AG20443 (cell line): ENCODE measurements at regions not wholly inside any gene's neighbourhood (a gene's known extent, or its start where the extent isn't known, plus 50 kb on each side); places are given as distances from the start of the nearest gene placed in this dataset.
A peak's percentile ranks its signal among the peaks of the same experiment; 100 is the strongest.
"Not testable (repeated sequence)": the region's sequence is repeated elsewhere in the genome, so short reads cannot be mapped to it uniquely, and the experiment has no call there.

Experiments used
- DNase-seq: peaks from one replicate; pipeline ENCODE4 v3.0.0; 2012; ENCODE audit warnings: low spot score, mixed read lengths

DNA sequence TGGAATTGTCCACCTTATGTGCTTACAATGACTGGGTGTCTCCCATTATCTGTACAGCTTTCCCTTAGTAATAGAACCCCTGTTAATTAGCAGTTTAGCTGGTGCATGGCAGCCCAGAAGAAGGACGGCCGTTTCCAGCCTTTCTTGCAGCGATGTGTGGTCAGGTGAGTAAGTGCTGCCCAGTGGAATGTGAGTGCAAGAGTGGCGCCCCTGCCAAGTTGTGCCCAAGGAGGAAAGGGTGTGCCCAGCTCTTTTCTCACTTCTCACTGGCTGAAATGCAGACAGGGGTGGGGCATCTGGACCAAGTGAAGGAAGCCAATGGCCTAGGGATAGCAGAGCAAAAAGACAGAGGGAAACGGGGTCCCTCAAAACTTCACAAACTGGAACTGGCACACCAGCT lies 296.8 kb downstream of the PREX1 start:
- no peak for DNase-seq

- DNase-seq, result no peak
Measured at GRCh38 chr20:48528346-48528745, 299.5 kb downstream of the PREX1 start.

DNA sequence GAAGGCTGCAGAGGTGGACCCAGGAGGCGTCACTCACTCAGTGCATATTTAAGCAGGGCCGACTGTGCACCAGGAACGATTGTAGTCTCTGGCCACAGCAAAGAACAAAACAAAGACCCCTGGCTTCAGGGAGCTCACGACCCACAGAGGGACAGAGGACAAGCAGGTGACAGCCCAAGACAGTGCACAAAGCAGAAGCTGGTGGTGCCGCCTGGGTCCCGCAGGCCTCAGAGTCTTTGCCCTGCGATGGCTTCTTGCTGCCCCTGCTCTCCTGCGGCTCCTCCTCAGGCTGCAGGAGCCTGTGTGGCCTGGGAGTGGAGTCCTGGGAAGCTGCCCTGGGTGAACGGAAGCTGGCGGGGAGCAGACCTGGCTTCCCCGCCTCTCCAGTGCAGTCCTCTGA lies 300.0 kb downstream of the PREX1 start:
- no peak for DNase-seq

- no peak for DNase-seq
Measured at GRCh38 chr20:48526936-48527335, 300.9 kb downstream of the PREX1 start.

DNA sequence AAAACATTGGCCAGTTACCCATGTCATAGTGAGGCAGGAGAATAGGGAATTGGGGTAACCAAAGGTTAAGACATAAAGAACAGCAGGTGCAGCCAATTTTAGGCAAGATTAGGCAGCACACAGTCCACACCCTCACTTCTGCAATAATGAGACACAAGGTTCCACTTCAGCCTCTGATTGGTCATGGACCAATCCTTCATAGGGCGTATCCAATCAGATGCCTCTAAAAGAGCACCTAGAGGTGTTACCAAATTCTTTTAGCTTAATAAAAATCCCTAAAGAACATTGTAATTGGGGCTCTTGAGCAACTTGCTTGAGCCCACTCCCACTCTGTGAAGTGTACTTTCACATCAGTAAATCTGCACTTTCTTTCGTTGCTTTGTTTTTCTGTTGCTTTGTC lies 302.4 kb downstream of the PREX1 start:
- no peak for DNase-seq

DNA sequence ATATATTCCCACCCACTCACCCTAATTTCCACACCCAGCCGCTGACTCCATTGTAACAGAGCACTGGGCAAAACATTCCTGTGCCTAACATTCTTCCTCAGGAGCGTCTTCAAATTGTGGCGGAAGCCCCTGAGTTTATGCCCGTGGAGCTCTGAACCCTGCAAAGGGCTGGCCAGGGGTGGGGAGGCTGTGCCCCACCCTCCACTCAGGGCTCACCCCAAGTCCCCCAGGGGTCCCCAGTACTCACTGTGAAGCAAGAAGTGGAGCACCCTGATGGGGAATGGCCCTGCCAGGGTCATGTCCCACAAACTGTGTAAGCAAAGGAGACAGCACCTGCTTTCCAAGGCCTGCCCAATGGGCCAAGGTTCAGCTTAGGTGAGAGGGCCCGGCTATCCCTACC lies 303.2 kb downstream of the PREX1 start:
- no peak for DNase-seq

- peak; percentile 72 for DNase-seq
Measured at GRCh38 chr20:48523191-48523995, 304.4 kb downstream of the PREX1 start.

DNA sequence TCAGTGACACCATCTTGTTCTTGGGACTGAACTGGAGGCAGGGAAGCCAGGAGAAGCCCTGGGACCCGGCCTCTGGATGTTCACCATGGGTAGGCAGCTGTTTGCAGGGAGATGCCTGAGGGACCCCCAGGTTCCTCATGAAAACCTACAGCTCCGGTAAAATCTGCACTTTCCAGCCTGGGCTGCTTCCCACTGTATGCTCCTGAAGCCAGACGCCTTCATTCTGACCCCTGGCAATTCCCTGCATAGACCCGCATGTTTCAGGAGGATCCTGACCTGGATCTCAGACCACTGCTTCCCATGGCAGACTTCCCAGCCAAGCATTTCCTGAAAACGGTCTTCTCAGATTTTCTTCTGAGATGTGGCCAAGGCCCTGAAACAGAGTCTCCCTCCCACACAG lies 306.7 kb downstream of the PREX1 start:
- no peak for DNase-seq

- not testable (repeated sequence) for DNase-seq
Measured at GRCh38 chr20:48516196-48516595, 311.6 kb downstream of the PREX1 start.

GRCh38 chr20:48514577-48514976 lies 313.2 kb downstream of the PREX1 start:
- DNase-seq, result not testable (repeated sequence)

DNA sequence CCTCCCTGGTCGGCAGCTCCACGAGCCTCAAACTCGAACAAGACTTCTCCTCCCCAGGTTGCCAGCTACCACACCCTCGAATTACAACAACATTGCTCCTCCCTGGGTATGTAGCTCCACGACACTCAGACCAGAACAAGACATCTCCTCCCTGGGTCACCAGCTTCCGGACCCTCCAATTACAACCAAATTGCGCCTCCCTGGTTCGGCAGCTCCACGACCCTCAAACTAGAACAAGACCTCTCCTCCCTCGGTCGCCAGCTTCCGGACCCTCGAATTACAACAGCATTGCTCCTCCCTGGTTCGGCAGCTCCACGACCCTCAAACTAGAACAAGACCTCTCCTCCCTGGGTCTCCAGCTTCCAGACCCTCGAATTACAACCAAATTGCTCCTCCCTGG lies 315.3 kb downstream of the PREX1 start:
- DNase-seq, result not testable (repeated sequence)

DNA sequence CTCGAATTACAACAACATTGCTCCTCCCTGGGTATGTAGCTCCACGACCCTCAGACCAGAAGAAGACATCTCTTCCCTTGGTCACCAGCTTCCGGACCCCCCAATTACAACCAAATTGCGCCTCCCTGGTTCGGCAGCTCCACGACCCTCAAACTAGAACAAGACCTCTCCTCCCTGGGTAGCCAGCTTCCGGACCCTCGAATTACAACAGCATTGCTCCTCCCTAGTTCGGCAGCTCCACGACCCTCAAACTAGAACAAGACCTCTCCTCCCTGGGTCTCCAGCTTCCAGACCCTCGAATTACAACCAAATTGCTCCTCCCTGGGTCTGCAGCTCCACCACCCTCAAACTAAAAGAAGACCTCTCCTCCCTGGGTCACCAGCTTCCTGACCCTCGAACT lies 322.7 kb downstream of the PREX1 start:
- not testable (repeated sequence) for DNase-seq

DNA sequence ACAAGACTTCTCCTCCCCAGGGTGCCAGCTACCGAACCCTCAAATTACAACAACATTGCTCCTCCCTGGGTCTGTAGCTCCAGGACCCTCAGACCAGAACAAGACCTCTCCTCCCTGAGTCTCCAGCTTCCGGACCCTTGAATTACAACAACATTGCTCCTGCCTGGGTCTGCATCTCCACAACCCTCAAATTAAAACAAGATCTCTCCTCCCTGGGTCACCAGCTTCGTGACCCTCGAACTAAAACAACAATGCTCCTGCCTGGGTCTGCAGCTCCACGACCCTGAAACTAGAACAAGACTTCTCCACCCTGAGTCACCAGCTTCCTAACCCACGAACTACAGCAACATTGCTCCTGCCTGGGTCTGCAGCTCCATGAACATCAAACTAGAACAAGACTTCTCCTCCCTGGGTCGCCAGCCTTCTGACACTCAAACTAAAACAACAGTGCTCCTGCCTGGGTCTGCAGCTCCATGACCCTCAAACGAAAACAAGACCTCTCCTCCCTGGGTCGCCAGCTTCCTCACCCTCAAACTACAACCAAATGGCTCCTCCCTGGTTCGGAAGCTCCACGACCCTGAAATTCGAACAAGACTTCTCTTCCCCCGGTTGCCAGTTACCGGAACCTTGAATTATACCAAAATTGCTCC lies 324.5 kb downstream of the PREX1 start:
- DNase-seq, result no peak

DNA sequence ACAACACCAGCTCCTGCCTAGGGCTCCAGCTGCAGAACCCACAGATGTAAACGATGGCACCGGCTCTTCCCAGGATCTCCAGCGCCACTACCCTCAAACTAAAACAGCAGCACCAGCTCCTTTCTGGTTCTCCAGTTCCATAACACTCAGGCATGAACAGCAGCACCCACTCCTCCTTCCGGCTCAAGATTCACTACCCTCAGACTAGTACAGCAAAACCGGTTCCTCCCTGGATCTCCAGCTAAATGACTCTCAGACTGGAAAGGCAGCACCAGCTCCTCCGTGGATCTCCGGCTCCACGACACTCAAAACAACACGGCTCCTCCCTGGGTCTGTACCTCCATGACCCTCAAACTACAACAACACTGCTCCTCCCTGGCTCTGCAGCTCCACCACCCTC lies 325.0 kb downstream of the PREX1 start:
- no peak for DNase-seq

GRCh38 chr20:48502016-48502415 lies 325.8 kb downstream of the PREX1 start:
- DNase-seq, result no peak

GRCh38 chr20:48500900-48501299 lies 326.9 kb downstream of the PREX1 start:
- DNase-seq, result not testable (repeated sequence)

DNA sequence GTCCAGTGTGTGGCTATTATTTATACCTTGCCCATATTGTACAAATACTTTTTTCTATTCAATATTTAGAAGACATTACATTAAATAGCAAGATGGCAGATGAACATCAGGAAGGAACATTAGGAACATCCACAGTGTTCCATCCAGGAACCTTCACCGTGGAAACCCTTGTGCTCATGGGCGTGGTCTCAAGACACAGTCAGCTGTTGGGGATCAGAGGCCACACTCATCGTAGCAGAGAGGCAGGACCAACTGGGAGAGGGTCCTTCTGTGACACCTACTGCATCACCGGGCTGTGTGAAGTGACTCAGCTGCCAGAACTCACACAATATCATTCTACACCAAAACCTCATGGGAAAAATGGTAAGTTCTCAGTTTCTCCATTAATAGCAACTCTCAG lies 328.9 kb downstream of the PREX1 start:
- DNase-seq, result not testable (repeated sequence)

DNA sequence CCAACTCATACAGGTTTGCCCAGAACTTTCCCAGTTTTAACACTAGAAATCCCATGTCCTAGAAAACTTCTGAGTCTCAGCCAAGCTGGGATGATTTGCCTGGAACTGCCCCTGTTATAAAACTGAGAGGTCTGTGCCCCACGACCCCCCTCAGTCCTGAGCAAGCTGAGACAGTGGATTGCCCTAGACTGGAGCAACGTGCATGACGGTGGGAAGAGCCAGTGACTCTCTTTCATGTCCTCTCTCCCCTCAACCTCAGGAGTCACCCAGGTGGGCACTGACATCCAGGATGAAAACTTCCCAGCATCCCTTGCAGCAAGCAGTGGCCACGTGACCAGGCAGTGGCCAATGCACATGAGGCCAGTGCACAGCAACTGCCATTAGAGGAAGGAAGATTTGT lies 329.7 kb downstream of the PREX1 start:
- not testable (repeated sequence) for DNase-seq

DNA sequence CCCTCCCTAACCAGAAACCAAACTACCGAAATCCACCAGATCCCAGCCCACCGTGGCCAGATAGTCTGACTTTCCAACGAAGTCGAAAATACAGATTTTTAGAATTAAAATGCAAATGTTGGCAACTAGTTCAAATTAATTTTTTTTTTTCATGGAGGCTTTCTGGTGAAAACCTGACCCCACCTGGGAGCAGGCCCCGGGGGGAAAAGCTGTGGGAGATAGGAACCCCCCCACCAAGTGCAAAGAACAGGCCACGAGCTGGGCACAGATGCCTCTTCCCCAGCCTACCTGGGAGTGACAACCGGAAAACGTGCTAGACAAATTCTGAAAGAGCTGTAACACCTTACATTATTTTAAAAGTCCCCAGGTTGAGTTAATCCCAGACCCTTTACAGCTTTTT lies 333.8 kb downstream of the PREX1 start:
- no peak for DNase-seq

DNA sequence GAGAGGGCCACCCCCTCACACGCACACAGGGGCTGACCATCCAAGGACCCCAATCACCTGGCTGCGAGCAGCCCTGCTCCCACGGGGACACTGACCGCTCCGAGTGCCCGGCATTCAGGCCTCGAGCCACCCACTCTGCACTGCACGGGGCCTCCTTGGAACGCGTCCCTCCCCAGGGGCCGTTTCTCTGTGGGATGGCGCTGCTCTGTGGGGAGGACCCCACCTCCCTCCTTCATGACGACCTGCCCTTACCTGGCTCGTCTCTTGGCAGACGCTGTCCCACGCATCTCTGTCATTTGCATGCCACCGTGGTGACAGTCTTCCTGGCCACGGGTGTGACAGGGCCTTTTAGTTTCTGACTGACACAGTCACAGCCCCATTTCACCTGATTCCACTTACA lies 334.5 kb downstream of the PREX1 start:
- DNase-seq, result not testable (repeated sequence)

GRCh38 chr20:48492715-48493070 lies 335.1 kb downstream of the PREX1 start:
- no peak for DNase-seq

GRCh38 chr20:48492015-48492714 lies 335.6 kb downstream of the PREX1 start:
- no peak for DNase-seq
